ENCODE measurements at regions not wholly inside any gene's neighbourhood (a gene's known extent, or its start where the extent isn't known, plus 50 kb on each side); places are given as distances from the start of the nearest gene placed in this dataset.
"Not testable (repeated sequence)": the region's sequence is repeated elsewhere in the genome, so short reads cannot be mapped to it uniquely, and the experiment has no call there.

DNA sequence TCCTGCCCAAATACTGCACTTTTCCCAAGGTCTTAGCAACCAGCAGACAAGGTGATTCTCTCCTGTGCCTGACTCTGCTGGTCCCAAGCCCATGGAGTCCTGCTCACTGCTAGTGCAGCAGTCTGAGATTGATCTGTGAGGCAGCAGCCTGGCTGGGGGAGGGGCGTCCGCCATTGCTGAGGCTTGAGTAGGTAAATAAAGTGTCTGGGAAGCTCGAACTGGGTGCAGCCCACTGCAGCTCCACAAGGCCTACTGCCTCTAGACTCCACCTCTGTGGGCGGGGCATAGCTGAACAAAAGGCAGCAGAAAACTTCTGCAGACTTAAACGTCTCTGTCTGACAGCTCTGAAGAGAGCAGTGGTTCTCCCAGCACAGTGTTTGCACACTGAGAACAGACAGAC is 258.7 kb downstream of the ABCC12 start:
- DNase-seq, result not testable (repeated sequence)

DNA sequence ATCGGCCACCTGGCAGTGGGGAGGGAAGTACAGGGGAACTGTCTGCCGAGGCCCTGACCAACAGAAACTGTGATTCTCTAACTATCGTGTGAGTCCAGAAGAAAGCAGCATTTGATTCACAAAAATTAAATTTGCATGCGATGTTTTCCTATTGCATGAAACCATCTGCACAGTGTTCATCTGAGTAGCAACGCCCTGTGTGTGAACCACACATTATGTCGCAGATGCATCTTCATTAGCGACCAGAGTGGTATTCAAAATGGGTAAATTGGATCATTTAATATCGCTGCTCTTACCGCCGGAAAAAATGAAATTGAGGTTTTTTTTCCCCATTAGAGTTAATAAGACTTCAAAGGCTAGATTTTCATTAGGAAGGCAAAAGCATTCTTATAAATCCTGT is 260.6 kb downstream of the ABCC12 start:
- no peak for DNase-seq

DNA sequence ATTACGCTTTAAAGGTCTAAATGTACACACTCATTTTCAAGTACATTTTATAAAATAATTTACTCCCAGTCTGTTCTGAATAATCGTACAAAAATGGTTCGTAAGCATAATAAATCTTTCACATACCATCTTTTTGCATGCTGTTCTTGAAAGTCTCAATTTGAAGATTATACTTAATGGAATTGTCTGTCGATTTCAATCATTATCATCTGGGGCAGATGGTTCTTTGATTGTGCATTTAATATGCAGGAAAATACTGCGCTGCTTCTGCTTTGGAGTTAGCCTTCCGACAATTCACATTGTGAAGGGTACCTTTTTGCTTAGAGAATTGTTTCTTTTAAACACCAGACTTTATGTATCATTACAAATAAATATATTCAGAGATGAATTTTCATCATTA is 262.8 kb downstream of the ABCC12 start:
- no peak for DNase-seq

DNA sequence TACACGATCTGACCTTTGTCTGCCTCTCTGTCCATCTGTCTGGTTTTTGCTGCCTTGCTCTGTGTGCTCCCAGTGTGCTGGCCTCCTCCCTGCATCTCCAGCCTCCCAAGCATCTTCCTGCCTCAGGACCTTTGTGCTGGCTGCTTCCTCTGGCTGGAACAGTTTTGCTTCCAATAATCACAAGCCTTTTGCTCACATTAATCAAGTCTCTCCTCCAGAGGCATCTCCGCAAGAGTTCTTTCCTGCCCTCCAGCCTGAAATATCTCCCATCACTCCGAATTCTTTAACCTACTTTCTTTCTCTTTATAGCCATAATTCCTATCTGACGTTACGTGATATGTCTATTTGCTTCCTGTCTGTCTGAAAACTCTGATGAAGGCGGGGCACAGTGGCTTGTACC is 267.1 kb downstream of the ABCC12 start:
- no peak for DNase-seq

DNA sequence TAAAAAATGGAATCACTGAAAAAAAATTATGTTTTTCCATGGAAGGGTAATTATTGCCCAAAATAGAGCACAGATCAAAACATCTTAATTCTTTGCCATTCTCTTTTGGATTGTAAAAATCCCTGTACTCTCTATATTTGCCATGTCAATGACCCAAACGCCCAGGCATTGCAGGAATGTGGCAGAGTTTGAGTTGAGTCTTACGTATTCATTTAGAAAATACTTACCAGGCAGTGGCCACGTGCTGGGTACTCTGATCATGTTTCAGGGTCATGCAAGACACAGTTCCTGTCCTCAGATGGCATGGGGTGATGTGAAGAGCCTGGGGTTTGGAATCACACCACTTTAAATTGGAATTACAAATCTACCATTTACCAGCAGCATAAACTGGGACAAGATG is 267.7 kb downstream of the ABCC12 start:
- DNase-seq, result no peak

DNA sequence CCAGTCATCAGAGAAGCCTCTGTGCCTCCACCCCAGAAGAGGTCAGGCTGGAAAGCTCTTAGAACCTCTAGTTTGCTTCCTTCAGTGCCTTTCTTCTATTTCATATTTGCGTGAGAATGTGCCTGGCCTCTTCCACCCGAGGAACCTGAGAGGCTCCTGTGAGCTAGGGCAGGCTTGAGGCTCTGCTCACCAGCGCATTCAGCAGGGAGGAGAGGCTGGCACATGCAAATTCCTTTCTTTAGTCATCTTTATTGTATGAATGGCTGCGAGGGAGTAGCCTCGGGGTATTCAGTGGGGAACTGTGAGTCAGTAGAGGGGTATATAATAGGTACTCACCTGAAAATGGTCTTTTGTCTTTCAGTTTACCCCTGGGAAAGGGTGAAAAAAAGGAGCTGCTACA is 268.3 kb downstream of the ABCC12 start:
- no peak for DNase-seq

DNA sequence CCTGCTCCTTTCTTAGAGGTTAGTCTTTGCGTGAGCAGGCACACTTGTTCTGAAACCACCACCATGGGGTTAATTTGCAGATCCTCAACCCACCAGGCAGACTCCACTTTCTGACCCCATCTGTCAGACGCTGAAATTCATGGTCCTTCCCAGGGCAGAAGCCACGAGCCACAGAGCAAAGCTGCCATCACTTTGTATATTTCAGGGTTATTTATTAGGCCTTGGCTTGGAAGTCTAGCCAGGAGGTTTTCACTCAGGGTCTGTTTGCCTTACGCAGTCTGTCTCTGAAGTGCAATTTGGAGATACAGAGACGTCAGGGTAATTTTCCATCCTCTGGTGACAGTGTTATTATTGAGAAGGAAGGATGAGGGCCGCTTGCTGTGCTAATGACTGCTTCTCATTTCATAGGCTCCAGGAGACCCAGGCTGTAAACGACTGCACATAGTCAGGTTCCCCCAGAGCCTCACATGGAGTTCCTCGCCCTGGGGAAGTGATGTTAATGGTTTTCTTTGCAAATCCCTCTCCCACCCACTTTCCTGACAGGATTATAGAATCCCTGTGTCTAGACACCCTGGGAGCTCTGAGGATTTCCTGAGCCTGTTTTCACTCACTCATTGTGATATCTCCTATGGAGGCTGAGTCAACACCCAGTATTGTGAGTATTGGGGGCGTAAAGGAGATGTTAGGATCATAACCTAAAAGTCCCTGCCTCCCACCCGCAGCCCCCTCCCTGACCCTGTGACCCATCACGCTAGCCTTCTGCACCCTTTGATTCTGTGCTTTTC is 269.0 kb downstream of the ABCC12 start:
- DNase-seq, result peak; percentile 1 to 47

DNA sequence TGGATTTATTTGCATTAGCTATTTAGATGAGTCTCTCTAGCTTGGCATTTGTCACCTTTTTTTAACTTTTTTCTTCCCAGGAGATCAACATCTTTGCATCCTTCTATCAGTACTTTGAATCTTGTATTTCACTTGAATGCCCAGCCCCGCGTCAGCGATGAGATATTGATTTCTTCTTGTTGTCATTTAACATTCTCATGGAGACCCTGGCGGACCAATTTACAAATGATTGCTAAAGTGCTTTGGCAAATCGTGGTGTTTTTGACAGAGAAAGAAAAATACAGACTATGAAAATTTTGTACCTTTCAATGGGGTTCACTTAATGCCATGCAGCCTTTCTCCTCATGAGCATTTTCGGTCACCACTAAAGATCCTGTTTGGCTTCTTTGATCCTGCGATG is 269.7 kb downstream of the ABCC12 start:
- DNase-seq, result no peak

DNA sequence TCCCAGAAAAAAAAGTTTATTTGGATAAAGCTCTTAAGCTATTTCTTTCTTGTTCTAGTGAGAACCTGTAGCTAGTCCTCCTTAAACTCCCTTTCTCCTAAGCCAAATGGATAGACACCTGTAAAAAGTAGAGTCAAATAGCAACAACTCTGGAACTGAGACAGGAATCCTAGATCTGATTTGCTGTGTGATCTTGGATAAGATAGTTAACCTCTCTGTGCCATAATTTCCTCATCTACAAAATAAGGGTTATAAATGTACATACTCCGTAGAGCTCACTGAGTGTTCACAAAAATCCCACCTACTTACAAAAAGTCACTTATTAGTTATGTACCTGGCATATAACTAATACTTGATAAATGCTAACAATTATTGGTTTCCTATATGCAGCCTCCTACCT is 270.3 kb downstream of the ABCC12 start:
- no peak for DNase-seq

DNA sequence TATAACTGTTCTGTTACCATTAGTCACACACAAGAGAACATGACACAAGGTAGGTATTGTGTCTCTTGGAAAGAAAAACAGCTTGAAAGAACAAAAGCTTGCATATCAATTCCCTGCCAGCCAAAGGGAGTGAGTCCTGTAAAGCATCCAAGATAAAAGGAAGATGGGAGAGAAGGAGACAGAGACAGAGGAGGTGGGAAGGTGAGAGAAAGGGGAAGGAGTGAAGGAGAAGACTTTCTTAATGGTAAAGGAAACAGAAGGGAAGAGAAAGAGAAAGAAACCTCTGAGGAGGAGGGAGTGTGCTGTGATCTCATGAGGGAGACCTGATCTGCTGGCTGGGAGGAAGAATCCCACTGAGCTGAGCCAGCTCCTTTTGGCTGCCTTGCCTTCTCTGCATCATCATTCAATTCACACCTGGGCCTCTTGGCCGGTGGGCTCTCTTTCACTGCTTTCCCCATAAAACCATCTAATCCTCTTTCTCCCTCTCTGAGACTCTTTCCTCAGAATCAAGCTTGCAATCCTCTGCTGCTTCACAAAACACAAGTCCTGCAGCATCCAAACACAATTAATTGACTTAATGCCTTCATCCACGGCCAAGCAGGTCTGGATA is 271.6 kb downstream of the ABCC12 start:
- no peak for DNase-seq

DNA sequence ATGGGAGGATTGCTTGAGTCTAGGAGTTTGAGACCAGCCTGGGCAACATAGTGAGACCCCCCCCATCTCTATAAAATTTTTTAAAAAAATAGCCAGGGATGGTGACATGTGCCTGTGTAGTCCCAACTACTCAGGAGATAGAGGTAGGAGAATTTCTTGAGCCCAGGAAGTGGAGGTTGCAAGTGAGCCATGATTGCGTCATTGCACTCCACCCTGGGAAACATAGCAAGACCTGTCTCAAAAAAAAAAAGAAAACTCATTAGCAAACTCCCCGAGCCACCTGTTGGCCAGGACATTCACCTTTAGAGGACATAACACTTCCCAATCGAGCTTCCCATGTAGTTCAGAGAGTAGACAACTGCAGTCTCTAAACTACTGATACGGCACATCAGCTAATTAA is 274.2 kb downstream of the ABCC12 start:
- no peak for DNase-seq

DNA sequence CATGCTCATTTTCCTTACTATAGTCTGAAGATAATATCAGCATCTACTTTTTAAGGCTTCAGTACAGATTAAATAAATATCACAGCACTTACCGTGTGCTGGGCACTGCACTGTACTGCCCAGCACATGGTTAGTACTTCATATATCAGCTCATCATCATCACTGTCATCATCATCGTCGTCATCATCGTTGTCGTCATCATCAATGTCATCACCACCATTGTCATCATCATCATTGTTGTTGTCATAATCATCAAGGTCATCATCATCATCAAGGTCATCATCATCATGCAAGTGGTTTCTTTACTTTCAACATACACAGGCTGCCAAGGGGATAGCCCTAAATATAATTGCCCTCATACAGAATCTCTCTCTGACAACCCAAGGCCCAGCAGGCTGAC is 275.1 kb downstream of the ABCC12 start:
- no peak for DNase-seq

DNA sequence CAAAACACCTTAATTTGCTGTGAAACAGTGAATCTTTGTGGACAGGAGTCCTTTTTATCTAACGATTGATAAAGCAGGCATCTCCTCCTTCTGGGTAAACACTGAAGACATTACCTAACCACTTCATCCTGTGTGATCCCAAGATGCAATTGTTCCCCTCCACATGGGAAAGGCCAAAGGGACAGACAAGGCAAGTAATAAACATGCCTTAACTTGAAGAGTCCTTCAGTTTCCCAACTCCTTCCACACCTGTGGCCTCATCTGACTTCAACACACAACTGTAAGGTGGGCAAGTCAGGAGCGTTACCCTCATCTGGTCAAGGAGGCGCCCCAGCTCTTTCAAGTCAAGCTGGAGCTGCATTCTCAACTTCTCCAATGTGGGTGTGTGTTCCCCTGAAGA is 278.6 kb downstream of the ABCC12 start:
- DNase-seq, result no peak

DNA sequence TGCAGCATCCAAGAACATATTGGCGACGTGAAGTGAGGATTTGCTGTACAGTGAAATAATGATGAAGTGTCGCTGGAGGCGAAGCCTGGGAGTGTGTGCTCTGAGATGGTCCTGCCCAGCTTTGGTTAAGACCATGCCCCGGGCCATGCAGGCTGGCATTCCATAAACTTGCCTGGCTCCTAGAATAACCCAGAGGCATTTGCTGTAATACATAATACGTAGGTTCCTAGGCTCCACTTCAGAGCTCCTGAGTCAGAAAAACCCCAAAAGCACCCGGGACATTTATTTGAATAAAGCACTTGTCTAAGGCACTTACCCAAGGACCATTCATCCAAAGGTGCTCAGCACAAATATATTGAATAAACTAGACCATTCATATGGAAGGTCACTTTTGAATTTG is 279.3 kb downstream of the ABCC12 start:
- no peak for DNase-seq

DNA sequence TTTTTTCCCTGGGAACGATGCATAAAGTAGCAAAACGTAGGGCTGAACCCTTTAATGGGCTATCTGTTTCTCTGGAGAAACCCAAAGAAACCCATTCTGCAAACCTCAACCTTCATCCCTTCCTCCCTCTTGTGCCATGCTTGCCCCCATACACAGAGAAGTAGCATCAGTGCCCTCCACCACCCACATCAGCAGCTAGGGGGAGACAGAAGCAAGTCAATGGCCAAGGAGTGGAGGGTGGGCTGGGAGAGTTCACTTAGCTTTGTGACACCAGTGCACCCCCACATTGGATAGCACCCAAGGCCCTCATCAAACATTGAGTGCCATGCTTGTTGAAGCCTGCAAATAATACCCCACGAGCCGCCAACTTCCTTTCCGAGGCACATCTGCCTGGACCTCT is 282.4 kb downstream of the ABCC12 start:
- no peak for DNase-seq

DNA sequence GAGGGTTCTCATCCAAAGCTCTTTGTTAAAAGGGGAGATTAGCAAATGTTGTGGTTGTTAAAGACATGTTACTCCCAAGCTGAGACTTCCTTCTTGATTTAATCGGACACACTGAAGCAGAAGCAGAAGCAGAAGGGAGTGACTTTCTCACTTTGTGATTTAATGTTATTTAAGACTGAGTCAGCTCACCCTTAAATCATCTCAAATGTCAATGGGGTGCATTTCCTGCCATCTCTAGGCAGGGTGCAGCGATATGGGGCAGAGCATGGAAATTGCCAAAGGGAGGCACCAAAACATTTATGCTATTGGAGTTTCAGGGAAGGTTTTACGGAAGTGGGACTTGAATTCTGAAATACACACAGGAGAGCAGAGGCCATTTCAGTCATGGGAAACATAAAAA is 283.6 kb downstream of the ABCC12 start:
- DNase-seq, result no peak

DNA sequence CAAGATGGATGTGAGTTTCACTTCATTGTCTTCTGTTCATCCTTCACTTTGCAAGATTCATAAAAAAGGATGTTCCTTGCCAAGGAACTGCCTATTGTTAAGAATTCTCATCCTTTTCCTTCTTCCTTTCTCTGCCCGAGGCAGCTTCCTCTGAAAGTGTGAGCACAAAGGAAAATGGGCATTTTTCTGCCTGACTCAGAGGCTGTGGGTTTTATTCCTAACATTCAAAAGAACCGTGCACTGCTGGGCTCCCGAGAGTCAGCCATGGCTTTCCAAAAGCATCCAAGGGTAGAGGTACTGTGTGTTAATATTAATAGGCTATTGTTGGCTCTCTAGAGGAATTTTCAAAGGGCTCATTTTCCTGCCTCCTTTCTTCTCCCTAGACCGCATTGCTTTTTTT is 289.4 kb downstream of the ABCC12 start:
- no peak for DNase-seq

DNA sequence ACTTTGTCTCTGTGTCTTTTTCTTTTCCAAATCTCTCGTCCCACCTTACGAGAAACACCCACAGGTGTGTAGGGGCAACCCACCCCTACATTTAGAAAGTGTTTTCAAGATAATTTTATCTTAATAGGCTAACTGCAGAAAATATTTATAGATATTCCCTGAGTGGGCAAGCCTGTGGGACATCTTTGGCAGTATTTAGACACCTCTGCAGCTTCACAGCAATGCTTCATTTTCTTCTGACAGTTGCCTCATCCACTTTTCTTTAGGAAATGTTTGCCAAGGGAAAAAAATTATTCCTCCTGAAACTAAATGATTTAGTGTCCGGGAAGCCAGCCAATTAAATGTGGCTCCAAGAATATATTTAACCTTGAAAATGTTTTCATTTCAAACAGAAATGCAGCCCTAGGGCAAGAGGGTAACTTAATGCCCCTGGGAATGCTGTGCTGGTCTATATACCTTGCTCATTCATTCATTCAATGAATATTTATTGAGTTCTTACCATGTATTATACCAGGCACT is 290.4 kb downstream of the ABCC12 start:
- DNase-seq, result no peak

DNA sequence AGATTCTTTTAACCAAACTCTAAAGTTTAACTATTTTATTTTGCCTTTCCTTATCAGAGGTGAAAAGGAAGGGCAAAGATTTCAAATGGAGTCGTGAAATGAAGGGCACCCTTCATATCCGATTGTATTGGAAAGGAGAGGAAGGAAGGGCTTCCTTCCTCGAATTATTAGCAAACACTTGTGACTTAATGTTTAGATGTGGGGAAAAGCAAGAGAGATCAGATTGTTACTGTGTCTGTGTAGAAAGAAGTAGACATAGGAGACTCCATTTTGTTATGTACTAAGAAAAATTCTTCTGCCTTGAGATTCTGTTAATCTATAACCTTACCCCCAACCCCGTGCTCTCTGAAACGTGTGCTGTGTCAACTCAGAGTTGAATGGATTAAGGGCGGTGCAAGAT is 291.5 kb downstream of the ABCC12 start:
- not testable (repeated sequence) for DNase-seq

DNA sequence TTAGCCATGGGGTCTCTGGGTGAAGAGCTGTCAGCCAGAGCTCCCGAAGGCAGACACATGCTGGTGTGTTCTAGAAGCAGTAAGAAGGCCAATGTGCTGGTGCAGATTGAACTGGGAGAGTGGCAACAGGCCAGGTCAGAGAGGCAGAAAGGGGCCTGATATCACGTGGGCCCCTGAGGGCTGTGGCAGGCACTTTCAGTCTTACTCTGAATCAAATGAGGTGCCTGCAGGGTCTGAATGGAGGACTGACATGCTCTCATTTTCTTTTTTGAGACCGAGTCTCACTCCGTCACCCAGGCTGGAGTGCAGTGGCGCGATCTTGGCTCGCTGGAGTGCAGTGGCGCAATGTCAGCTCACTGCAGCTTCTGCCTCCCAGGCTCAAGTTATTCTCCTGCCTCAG is 293.8 kb downstream of the ABCC12 start:
- DNase-seq, result no peak

DNA sequence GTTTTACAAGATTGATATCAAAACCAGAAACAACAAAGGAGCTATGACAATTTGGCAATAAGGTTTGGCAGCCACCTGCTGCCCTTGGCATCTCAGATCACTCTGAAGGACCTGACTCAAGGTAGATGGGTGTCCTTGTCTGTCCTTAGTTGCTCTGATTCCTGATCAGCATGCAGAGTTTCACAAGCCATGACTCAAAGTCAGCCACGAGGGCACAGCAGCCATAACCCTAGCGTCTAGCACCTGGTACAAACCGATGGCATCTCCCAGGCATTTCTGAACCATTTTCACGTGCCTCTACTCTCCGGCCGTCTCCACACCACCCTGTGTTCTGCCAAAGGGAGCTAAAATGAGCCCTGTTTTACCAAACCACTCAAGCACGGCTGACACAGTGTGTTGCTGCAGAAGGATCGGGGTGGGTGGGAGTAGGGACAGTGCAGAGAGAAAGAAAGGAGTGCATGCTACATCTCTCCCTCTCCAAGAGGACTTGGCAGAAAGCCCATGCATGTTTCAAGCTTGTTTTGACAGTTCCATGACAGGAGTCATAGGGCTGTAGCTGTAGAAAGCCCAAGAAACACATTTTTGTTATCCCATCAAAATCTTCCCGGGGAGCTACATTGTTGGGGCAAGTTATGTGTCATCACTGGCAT is 297.3 kb downstream of the ABCC12 start:
- no peak for DNase-seq

DNA sequence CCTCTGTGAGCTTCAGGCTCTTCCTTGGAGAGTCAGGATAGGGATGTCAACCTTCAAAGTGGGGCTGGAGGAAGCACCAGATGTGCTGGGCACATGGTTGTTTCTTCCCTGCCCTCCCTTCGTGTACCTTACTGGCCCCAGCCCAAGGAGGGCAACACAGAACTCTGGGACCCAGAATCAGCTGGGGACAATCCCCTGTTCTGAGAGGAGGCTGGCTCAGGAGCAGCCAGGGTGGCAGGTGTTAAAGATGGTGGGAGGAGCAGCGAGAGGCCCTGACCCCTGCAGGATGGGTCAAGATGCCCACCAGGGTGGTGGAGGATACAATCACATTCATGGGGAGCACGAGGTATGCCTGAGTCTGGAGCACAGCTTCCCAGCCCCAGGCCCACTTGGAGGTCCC is 300.4 kb downstream of the ABCC12 start:
- no peak for DNase-seq

DNA sequence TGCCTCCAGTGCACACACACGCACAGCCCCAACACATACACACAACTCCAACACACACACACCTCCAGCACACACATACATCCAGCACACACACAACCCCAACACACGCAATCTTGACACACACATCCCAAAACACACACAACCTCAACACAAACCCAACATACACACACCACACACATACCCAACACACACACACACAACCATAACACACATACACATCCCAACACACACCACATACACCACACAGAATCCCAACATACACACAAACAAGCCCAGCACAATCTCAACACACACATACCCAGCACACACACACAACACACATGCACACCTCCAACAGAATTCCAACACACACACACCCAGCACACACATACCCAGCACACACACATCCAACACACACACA is 301.1 kb downstream of the ABCC12 start:
- DNase-seq, result no peak

DNA sequence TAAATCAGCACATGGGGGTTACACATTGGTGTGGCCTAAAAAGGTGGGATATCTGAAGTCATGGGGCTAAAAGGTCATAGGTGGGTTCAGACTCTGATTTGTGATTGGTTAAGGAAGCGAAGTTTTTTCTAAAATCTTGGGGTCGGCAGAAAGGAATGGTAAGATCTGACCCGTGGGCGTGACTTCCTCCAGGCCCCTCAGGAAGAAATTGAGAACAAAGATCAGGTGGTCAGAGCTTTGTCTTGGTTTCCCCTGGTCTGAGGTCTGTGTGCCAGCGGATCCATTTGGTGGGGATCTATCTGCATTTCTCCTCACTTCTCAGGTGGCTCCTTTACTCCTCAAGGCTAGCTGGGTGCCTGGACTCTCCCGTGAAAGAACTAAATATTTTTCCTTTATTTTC is 302.8 kb downstream of the ABCC12 start:
- no peak for DNase-seq
